AG04450 (cell line): ENCODE measurements at regions not wholly inside any gene's neighbourhood (a gene's known extent, or its start where the extent isn't known, plus 50 kb on each side); places are given as distances from the start of the nearest gene placed in this dataset.

Experiments
- CTCF ChIA-PET: fragments of 300-600, 350-600 bp; formaldehyde crosslinking; extraction: SDS; loops from one replicate; lab custom pipeline; 2022; ENCODE audit warnings: antibody characterized with exemption, inconsistent platforms; lab: Charles Lee
- POLR2A ChIA-PET: fragments of 350-600 bp; formaldehyde crosslinking; extraction: SDS; loops from one replicate; lab custom pipeline; 2021; ENCODE audit warnings: antibody characterized with exemption, inconsistent platforms; lab: Yijun Ruan, JAX
- DNase-seq: peaks from one replicate; pipeline ENCODE4 v3.0.0-alpha.2; 2011; ENCODE audit warnings: low read depth, low spot score
- H3K27ac ChIP-seq: one replicate; pipeline ENCODE4 v1.5.1; 2012; ENCODE audit warnings: low read depth, low read length, control low read depth
- H3K27me3 ChIP-seq: one replicate; pipeline ENCODE4 v1.6.0; 2012; ENCODE audit warnings: low read length; ENCODE audit not compliant: control insufficient read depth, insufficient read depth
- H3K4me3 ChIP-seq: 2 replicates; pipeline ENCODE4 v1.5.1; 2011; ENCODE audit warnings: mild to moderate bottlenecking, low read depth, low read length, control low read depth
- H3K9me3 ChIP-seq: 2 replicates; pipeline ENCODE4 v1.5.1; 2012; ENCODE audit warnings: low read length; ENCODE audit not compliant: control insufficient read depth, insufficient read depth
- CTCF ChIP-seq: IDR thresholded peaks from 2 replicates; pipeline ENCODE4 v1.5.1; 2011; ENCODE audit warnings: low read depth, low read length, control low read depth, inconsistent platforms

- DNase-seq, result no peak
- no peak for TF ChIP-seq CTCF
- Histone ChIP-seq H3K27ac (no peak overlapping the region), H3K4me3 (no peak overlapping the region), H3K9me3 (no peaks in the 10 kb centered on the region), H3K27me3 (no peaks in the 10 kb centered on the region)
- ChIA-PET CTCF (interaction anchor here (1.3 to 1.6 kb wide), 2 partner anchors 36 to 268 kb away, joined by 5 read pairs; no protein-coding TSS in a partner anchor), POLR2A (no interaction called here)
Measured at GRCh38 chr11:26018336-26018735, 313.6 kb upstream of the ANO3 start.

- Histone ChIP-seq H3K27ac (no peak overlapping the region), H3K4me3 (no peak overlapping the region), H3K27me3 (no peaks in the 10 kb centered on the region), H3K9me3 (no peaks in the 10 kb centered on the region)
- CTCF ChIA-PET, result interaction anchor here (1.0 to 1.3 kb wide), 2 partner anchors 37 to 265 kb away, joined by 3 to 5 read pairs; no protein-coding TSS in a partner anchor
- no peak for TF ChIP-seq CTCF
- POLR2A ChIA-PET, result no interaction called here
- no peak for DNase-seq
Measured at GRCh38 chr11:26019386-26019785, 312.5 kb upstream of the ANO3 start.

- Histone ChIP-seq H3K27ac (no peak overlapping the region), H3K9me3 (no peaks in the 10 kb centered on the region), H3K4me3 (no peak overlapping the region), H3K27me3 (no peaks in the 10 kb centered on the region)
- ChIA-PET CTCF (interaction anchor here (0.6 to 1.7 kb wide), 2 partner anchors 39 to 58 kb away, joined by 3 to 5 read pairs; no protein-coding TSS in a partner anchor), POLR2A (no interaction called here)
- TF ChIP-seq CTCF, result no peak
- DNase-seq, result no peak
Measured at GRCh38 chr11:26021017-26021416, 310.9 kb upstream of the ANO3 start.

GRCh38 chr11:26023057-26023456 is 308.9 kb upstream of the ANO3 start:
- no peak for DNase-seq
- ChIA-PET CTCF (interaction anchor here (1.7 kb wide), 1 partner anchor 41 kb away, joined by 5 read pairs; no protein-coding TSS in a partner anchor), POLR2A (no interaction called here)
- Histone ChIP-seq H3K27me3 (no peaks in the 10 kb centered on the region), H3K4me3 (no peak overlapping the region), H3K9me3 (no peaks in the 10 kb centered on the region), H3K27ac (no peak overlapping the region)
- TF ChIP-seq CTCF, result no peak

GRCh38 chr11:26025676-26026075 is 306.3 kb upstream of the ANO3 start:
- CTCF ChIA-PET, result interaction anchor here (1.1 kb wide), 1 partner anchor 44 kb away, joined by 3 read pairs; no protein-coding TSS in a partner anchor
- TF ChIP-seq CTCF, result no peak

More at GRCh38 chr11:26025676-26026075, 306.3 kb upstream of the ANO3 start:
- Histone ChIP-seq H3K4me3 (no peak overlapping the region), H3K9me3 (no peaks in the 10 kb centered on the region), H3K27ac (no peak overlapping the region), H3K27me3 (no peaks in the 10 kb centered on the region)
- POLR2A ChIA-PET, result no interaction called here
- DNase-seq, result no peak
